NCI-H2171 treated with DMSO at 0.1 percent for 48 hours (cell line): ENCODE measurements at regions not wholly inside any gene's neighbourhood (a gene's known extent, or its start where the extent isn't known, plus 50 kb on each side); places are given as distances from the start of the nearest gene placed in this dataset.

Source experiments
- DNase-seq: peaks from one replicate; lab custom pipeline; 2025; lab: John Stamatoyannopoulos, UW

- DNase-seq = no peak
Measured at GRCh38 chr18:1954583-1955312, 616.6 kb downstream of the METTL4 start.

DNA sequence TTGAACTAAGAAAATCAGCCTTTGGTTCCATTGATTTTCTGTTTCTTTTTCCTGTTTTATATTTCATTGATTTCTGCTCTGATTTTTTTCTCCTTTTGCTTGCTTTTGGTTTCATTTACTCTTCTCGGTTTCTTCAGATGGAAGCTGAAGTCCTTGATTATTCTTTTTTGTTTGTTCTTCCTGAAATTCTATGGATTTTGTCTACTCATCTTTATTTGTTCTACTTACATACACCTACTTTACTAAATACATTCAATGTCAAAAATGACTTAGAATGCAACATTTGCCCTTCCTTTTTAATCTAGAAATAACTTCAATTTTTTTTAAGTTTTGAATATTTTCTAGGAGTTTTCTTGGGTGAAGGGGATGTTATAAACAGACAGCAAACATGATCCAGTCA lies 612.5 kb downstream of the METTL4 start:
- DNase-seq = no peak

GRCh38 chr18:1965016-1965415 lies 606.3 kb downstream of the METTL4 start:
- DNase-seq = no peak

GRCh38 chr18:1965541-1965940 lies 605.8 kb downstream of the METTL4 start:
- DNase-seq = no peak

- DNase-seq = no peak
Measured at GRCh38 chr18:1968801-1969498, 602.4 kb downstream of the METTL4 start.

DNA sequence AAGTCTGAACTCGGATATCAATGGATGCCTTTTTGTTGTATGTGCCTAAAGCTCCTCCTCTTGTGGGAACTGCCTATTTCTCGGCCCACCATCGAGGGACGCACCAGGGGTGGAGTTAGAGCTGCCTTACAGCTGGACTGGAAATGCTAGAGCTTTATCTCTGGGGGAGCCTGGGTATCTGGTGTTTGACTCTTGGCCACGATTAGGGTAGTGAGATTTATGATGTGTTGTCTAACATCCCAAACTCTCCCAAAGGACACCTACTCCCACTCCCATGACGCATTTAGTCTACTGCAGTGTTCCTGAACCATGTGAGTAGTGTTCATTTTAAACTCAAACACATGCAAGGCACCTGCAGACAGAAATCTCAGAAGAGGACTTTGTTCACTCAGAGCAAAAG lies 594.8 kb downstream of the METTL4 start:
- DNase-seq = no peak

DNA sequence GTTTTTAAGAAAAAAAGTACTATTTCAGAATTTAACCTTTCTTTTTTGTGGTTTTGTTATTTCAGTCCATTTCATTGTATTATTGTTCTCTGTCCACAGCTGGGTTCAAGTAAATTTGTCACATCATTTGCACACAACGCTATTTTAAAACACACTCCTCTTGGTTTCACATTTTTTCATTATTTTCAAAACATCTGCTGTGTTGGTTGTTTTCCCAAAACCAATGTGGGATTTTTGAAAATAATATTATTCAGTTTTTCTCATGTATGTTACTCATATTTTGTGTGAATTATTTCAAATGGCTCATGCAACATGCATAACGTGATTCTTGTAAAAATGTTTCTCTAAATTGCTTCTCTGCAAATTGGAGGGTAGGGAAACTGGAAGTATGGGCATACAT lies 589.2 kb downstream of the METTL4 start:
- no peak for DNase-seq

- no peak for DNase-seq
Measured at GRCh38 chr18:1983746-1984515, 587.4 kb downstream of the METTL4 start.

GRCh38 chr18:1993866-1994265 lies 577.4 kb downstream of the METTL4 start:
- no peak for DNase-seq

GRCh38 chr18:1994471-1994870 lies 576.8 kb downstream of the METTL4 start:
- no peak for DNase-seq

DNA sequence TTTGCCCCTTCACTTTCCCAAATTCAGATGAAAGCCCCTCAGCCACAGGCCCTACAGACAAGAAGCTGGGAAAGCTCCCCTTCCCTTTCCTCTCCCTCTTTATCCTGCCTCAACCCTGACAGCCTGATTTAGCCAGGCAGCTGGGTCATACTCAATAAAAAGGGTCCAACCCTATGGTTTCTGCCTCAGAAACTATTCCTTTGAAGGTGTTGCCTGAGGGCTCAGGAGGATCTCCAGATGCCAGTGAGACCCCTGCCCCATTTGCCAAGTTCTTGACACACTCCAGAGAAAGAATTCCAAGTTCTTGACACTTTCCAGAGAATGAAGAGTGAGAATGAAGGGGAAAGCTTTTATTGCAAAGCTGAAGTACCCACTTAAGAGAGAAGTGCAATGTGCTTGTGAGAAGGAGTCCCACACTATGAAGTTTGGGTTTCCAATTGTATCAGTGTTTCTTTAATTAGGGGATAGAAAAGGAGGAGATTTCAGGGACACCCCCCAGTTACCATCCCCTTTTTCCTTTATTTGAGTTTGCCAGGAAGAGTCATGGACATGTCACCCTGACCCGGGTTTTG lies 576.2 kb downstream of the METTL4 start:
- DNase-seq = no peak

DNA sequence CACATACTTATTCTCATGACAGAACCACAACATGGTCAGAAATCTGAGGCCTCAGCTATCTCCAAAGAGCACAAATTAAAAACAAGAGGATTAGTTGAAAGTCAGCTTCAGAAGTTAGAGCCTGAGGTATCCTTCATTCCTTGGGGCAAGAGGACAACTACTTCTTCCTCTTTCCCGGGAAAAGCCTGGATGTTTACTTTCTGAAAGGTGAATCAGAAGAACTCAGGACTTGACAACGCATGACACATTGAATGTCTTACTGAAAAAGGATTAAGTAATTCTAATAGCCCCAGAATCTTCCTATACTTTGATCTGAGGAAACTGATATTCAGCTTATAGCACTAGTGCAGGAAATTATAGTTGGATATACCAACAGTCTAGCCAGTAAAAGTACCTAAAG lies 573.2 kb downstream of the METTL4 start:
- DNase-seq = no peak

GRCh38 chr18:1999387-1999786 lies 571.9 kb downstream of the METTL4 start:
- no peak for DNase-seq

DNA sequence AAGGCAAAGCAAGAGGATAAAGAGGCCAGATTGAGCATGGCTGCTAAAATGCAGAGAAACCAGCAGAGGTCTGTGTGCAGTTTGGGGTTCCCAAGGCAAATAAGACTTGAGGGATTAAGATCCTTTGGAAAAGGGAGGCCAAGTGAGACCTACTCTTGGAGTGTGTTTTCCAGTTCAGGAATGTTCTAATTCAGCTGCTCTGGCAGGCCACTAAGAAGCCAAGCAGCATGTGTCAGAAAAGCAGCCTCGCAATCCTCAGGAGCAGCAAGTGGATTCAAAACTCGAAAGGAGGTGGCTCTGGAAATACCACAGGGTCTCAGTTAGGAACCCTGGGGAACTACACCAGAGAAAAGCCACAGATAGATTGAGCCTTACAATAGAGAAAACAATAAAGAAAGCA lies 569.2 kb downstream of the METTL4 start:
- DNase-seq = no peak

GRCh38 chr18:2002604-2003003 lies 568.7 kb downstream of the METTL4 start:
- DNase-seq = no peak

DNA sequence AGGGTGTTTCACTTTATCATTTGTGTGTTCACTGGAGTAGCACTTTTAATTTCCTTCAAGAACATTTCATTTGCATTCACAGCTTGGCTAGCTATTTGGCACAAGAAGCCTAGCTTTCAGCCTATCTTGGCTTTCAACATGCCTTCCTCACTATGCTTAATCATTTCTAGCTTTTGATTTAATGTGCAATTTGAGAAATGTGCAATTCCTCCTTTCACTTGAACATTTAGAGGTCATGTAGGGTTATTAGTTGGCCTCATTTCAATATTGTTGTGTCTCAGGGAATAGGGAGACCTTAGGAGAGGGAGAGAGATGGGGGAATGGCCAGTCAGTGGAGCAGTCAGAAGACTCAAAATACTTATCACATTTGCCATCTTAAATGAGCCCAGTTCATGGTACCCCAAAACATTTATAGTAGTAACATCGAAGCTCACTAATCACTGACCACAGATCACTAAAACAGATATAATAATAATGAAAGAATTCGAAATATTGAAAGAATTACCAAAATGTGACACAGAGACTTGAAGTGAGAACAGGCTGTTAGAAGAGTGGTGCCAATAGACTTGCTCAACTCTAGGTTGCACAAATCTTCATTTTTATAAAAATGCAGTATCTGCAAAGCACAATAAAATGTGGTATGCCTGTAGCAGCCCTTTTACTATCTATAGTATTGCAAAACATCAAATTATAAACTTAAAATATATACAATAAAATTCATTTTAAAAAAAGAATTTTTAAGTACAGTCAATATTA lies 561.2 kb downstream of the METTL4 start:
- DNase-seq = no peak

DNA sequence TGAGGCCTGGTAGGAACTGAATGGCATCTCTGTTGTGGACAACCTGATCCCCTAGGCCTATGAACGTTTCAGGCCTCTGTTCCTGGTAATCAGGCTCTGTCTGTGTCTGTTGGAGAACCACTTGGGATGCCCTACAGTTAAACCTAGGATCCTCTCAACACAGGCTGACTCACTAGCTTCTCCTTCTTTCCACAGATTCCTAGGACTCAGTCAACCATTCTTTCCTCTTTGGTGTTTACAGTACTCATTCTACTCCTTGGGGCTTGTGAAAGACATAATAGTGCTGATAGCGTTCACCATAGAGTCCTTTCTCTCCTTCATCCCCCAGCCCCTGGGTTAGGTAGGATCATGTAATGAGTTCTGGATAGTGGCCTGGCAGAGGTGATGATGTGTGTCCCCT lies 544.3 kb downstream of the METTL4 start:
- no peak for DNase-seq

- DNase-seq = no peak
Measured at GRCh38 chr18:2027756-2028155, 543.5 kb downstream of the METTL4 start.

GRCh38 chr18:2028986-2029385 lies 542.3 kb downstream of the METTL4 start:
- DNase-seq = no peak

GRCh38 chr18:2030647-2031046 lies 540.7 kb downstream of the METTL4 start:
- no peak for DNase-seq

DNA sequence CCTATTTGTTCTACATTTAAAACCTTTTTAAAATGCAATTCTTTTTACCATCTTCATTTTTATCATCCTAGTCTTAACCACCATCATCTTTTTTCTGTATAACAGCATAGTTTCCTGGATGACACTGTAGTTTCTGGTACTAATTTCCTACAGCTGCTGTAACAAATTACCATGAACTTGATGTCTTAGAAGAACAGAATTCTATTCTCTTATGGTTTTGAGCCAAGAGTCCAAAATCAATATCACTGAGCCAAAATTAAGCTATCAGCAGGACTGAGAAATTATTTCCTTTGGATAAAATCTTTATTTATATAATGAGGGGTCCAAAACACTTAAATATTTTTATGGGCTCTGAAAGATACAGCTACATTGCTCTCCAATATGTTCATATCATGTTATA lies 539.3 kb downstream of the METTL4 start:
- DNase-seq = no peak

DNA sequence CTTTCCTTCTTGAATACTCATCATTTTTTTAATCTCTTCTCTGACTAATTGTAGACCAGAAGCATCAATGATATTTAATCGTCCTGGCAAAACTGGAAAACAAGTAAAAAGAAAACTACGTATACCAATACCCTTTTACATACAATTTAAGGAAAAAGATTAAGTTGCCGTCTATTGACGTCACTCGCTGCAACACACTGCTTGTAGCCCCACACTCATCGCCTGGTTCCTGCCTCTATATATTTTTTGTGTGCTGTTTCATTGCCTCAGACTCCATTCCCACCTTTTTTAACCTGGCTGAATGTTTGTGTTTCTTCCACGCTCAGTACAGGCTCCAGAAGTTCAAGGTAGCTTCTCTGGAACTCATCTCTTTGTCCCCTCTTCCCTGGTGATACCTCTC lies 536.2 kb downstream of the METTL4 start:
- DNase-seq = no peak
